VCaP (cell line): ENCODE measurements at regions not wholly inside any gene's neighbourhood (a gene's known extent, or its start where the extent isn't known, plus 50 kb on each side); places are given as distances from the start of the nearest gene placed in this dataset.
A peak's percentile ranks its signal among the peaks of the same experiment; 100 is the strongest.

Experiments used
- H3K27ac ChIP-seq: fragments of 450-650 bp; 2 replicates; pipeline ENCODE4 v1.5.1; 2017
- TF ChIP-seq, protein P1 (sequence below): fragments of 450-650 bp; conservative IDR thresholded peaks from 2 replicates; pipeline ENCODE4 v1.5.1; 2017; ENCODE audit warnings: mild to moderate bottlenecking, moderate library complexity

- TF ChIP-seq, protein P1, sequence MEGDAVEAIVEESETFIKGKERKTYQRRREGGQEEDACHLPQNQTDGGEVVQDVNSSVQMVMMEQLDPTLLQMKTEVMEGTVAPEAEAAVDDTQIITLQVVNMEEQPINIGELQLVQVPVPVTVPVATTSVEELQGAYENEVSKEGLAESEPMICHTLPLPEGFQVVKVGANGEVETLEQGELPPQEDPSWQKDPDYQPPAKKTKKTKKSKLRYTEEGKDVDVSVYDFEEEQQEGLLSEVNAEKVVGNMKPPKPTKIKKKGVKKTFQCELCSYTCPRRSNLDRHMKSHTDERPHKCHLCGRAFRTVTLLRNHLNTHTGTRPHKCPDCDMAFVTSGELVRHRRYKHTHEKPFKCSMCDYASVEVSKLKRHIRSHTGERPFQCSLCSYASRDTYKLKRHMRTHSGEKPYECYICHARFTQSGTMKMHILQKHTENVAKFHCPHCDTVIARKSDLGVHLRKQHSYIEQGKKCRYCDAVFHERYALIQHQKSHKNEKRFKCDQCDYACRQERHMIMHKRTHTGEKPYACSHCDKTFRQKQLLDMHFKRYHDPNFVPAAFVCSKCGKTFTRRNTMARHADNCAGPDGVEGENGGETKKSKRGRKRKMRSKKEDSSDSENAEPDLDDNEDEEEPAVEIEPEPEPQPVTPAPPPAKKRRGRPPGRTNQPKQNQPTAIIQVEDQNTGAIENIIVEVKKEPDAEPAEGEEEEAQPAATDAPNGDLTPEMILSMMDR: no peak
- H3K27ac ChIP-seq: no peak overlapping the region
Measured at GRCh38 chr15:99481951-99482230, 83.9 kb upstream of the MEF2A start.

- H3K27ac ChIP-seq: no peak overlapping the region
- TF ChIP-seq, protein P1: no peak
Measured at GRCh38 chr15:99482993-99483392, 82.8 kb upstream of the MEF2A start.

GRCh38 chr15:99485153-99485961 is 80.4 kb upstream of the MEF2A start:
- H3K27ac ChIP-seq: no peak overlapping the region

DNA sequence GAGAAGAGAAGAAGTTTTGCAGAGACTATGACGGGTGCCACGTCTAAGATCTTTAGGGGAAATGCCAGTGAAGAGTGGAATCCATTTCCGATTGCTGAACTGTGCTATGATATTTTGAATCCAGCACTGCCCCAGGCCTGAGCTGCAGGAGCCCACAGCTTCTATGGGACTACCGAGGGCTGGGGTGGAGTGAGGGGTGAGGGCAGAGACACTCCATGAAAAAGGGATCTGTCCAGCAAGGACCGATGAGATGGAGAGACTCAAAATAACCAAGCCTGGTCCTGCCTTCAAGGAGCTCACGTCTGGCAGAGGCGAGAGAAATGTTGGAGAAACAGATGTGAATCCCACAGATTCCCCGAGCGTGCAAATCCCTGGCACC is 79.8 kb upstream of the MEF2A start:
- H3K27ac ChIP-seq: peak overlapping the region; percentile 35; the same call in 1 of the 2 replicates
- TF ChIP-seq, protein P1: no peak

More at GRCh38 chr15:99485153-99485961, 80.4 kb upstream of the MEF2A start:
- TF ChIP-seq, protein P1: no peak

DNA sequence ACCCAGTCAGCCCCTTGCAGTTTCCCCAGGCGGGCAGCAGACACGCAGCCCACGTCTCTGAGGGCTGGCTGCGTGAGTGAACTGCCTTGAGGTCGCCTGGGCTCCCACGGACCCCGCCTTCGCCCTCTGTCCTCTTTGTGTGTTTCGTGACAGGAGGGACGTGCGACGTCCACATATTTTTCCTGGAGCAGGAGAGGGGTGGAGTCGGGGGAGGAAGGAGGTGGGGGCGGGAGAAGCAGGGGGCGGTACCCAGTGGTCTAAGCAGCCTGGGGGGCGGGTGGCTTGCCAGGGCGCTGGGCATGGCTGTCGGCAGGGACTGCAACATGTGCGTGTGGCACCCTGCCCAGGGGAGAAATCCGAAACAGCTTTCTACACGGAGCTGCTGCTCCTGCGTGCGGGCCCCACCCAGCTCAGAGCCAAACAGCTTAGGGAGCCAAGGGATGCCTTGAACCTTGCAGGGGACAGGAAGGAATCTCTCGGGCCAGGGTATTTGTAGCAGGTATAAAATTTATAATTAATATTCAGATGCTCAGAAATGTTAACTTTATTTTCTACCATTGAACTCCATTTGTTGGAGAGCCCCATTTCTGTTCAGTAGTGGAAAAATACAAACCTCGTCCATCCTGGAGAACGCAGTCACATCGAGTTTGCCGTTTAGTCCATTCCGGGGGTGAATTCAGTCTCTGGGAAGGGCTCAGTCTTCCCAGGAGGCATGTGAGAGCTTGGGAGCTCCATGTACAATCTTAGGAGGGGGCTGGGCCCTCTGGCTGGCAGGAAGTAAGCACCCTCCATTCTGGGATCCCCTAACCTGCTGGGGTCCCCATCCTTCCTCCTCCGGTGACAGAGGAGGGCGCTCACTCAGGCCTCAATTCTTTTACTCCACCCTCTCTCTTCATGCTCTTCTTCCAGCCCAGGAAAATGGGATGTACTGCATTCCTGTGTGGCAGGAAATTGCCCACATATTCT is 79.1 kb upstream of the MEF2A start:
- peak overlapping the region; percentile 35; the same call in 1 of the 2 replicates for H3K27ac ChIP-seq
- TF ChIP-seq, protein P1: no peak

- H3K27ac ChIP-seq: peak overlapping the region; percentile 35; the same call in 1 of the 2 replicates
- TF ChIP-seq, protein P1: no peak
Measured at GRCh38 chr15:99487337-99487730, 78.5 kb upstream of the MEF2A start.

GRCh38 chr15:99492275-99492674 is 73.5 kb upstream of the MEF2A start:
- no peak overlapping the region for H3K27ac ChIP-seq
- TF ChIP-seq, protein P1: no peak
